Natural killer cell treated with Interleukin-12 subunit alpha and Interleukin-12 subunit beta and Interleukin-15 and Interleukin-18, amount 100 ng/mL, for 72 hours (primary cell): ENCODE measurements at regions not wholly inside any gene's neighbourhood (a gene's known extent, or its start where the extent isn't known, plus 50 kb on each side); places are given as distances from the start of the nearest gene placed in this dataset.
A peak's percentile ranks its signal among the peaks of the same experiment; 100 is the strongest.
"Not testable (repeated sequence)": the region's sequence is repeated elsewhere in the genome, so short reads cannot be mapped to it uniquely, and the experiment has no call there.

Experiments
- ATAC-seq, 2 donors: fragments of 150-1000 bp; cut with Tn5 transposase in 1 of 2; sonication (Bioruptor Pico), chemical (Tn5 transposase) in 1 of 2; 2 replicates each; pipeline ENCODE4 v1.10.0; 2021
- DNase-seq: peaks from one replicate; pipeline ENCODE4 v3.0.0; 2022; ENCODE audit warnings: low spot score
- H3K27ac Mint-ChIP-seq, 2 donors: 1 replicate in 1 of 2; 2 replicates in 1 of 2; pipeline ENCODE4 v1.8.0; 2022; ENCODE audit warnings: mixed read lengths in 2 of 2, mild to moderate bottlenecking in 1 of 2, moderate library complexity in 1 of 2
- H3K27me3 Mint-ChIP-seq, 2 donors: 1 replicate in 1 of 2; 2 replicates in 1 of 2; pipeline ENCODE4 v1.8.0; 2022; ENCODE audit warnings: mixed read lengths in 2 of 2
- H3K36me3 Mint-ChIP-seq: one replicate; pipeline ENCODE4 v1.8.0; 2022; ENCODE audit warnings: mixed read lengths
- H3K4me1 Mint-ChIP-seq, 2 donors: 1 replicate in 1 of 2; 2 replicates in 1 of 2; pipeline ENCODE4 v1.8.0; 2022; ENCODE audit warnings: low read depth in 2 of 2, mixed read lengths in 2 of 2, mild to moderate bottlenecking in 1 of 2
- H3K4me3 Mint-ChIP-seq: one replicate; pipeline ENCODE4 v1.8.0; 2022; ENCODE audit warnings: mixed read lengths
- H3K9me3 Mint-ChIP-seq: 2 replicates; pipeline ENCODE4 v1.8.0; 2022; ENCODE audit warnings: mixed read lengths

GRCh38 chr5:163692091-163692490 is 186.7 kb downstream of the MAT2B start:
- peaks cover 0 to 5% of the 10 kb centered on the region in 2 donors for H3K27me3 Mint-ChIP-seq
- DNase-seq (no peak), ATAC-seq (no peak)
- no peaks in the 10 kb centered on the region for H3K36me3 Mint-ChIP-seq
- H3K27ac Mint-ChIP-seq, result no peak overlapping the region
- H3K4me1 Mint-ChIP-seq, result peaks cover 0 to 4% of the 10 kb centered on the region in 2 donors
- no peak overlapping the region for H3K4me3 Mint-ChIP-seq
- no peaks in the 10 kb centered on the region for H3K9me3 Mint-ChIP-seq

DNA sequence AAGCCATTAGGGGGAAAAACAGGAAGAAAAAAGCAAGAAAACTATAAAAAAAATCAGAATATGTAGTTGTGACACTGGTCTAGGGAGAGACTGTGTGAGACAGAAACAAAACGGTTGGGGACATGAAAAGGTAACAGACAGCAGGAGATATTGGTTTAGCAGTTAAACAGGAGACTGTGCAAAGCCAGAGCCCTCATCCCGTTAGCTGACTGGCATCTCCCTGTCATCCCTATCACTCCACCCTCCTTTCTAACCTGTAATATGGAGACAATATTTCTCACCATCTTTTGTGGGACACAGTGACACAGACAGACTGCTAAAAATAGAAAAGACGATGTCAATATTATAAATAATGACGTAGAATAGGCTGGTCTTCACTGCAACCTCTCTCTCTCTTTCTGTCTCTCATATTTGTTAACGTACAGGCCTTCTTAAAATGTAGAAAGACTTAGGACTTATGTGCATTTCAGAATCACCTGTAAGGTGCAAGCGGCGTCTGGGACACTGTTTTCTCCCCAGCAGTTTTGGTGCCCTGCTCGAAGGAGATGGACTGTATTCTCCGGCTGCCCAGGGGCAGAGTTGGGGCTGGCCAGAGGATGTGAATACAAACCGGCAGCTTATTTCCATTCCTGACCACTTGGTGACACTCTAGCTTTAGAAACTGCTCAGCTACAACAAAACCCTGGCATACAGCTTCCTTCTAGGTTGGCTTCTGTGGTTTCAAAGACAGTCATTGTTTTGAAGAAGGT is 190.6 kb downstream of the MAT2B start:
- Mint-ChIP-seq H3K4me1 (peaks cover 0 to 4% of the 10 kb centered on the region in 2 donors), H3K27me3 (peaks cover 0 to 5% of the 10 kb centered on the region in 2 donors), H3K4me3 (no peak overlapping the region), H3K9me3 (no peaks in the 10 kb centered on the region), H3K27ac (no peak overlapping the region), H3K36me3 (no peaks in the 10 kb centered on the region)
- peak; percentile 60 to 80 for ATAC-seq
- no peak for DNase-seq

DNA sequence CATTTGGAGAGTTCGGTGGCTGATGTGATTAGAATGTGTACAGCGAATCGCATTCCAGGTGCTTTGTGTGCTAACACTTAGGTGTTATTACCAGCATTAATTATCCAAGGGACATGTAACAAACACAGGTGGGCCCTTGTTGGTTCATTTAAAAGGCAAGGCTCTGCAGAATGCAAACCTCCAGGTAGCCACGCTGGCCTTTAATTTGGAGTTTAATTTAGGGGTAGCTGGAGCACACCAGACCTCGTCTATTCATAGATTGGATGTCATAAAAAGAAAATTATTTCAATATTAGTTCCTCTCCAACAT is 191.1 kb downstream of the MAT2B start:
- no peak overlapping the region for H3K4me3 Mint-ChIP-seq
- no peaks in the 10 kb centered on the region for H3K9me3 Mint-ChIP-seq
- ATAC-seq (no peak), DNase-seq (no peak)
- H3K4me1 Mint-ChIP-seq, result peaks cover 0 to 4% of the 10 kb centered on the region in 2 donors
- no peaks in the 10 kb centered on the region for H3K36me3 Mint-ChIP-seq
- peaks cover 0 to 5% of the 10 kb centered on the region in 2 donors for H3K27me3 Mint-ChIP-seq
- no peak overlapping the region for H3K27ac Mint-ChIP-seq

- DNase-seq (no peak), ATAC-seq (no peak)
- Mint-ChIP-seq H3K36me3 (no peaks in the 10 kb centered on the region), H3K27me3 (peaks cover 0 to 7% of the 10 kb centered on the region in 2 donors), H3K4me1 (no peaks in the 10 kb centered on the region), H3K27ac (no peak overlapping the region), H3K9me3 (no peaks in the 10 kb centered on the region), H3K4me3 (no peak overlapping the region)
Measured at GRCh38 chr5:163706053-163706771, 200.8 kb downstream of the MAT2B start.

DNA sequence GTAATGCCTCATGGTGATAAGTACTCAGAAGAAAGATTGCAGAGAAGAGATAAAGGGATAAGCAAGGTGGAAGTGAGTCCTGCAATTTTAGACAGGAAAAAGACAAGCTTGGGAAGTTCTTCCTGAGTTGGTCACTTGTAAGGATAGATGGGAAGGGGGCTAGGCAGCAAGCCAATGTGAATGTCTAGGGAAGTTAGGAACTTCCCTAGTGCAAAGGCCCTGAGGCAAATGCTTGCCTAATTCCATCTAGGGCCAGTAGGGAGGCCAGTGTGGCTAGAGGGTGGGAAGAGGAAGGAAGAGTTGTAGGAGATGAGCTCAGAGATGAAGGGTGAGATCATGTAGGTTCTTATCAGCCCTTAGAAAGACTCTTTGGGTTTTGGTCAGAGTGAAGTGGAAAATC is 206.6 kb downstream of the MAT2B start:
- H3K27me3 Mint-ChIP-seq, result peaks cover 0 to 11% of the 10 kb centered on the region in 2 donors
- H3K9me3 Mint-ChIP-seq, result peaks cover 7% of the 10 kb centered on the region
- DNase-seq, result no peak
- no peaks in the 10 kb centered on the region for H3K4me1 Mint-ChIP-seq
- H3K36me3 Mint-ChIP-seq, result no peaks in the 10 kb centered on the region
- H3K4me3 Mint-ChIP-seq, result no peak overlapping the region
- no peak overlapping the region for H3K27ac Mint-ChIP-seq
- no peak for ATAC-seq

DNA sequence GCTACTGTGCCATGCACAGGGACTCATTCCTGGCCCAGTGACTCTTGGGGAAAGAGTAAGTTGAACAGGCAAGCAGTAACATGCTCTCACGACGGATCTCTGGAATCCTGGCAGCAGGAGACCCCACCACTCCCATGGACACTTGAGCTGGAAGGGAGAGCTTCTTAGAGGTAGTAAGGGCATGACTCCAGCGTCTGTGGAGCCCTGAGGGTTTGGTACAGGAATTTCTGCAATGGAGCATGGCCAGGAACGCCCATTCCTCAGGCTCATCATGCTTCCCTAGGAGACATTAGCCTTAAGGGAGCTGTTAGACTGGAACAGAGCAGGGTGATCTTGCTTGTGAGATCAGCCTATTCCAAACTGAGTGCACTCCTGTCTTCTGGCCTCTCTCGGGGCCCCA is 212.9 kb downstream of the MAT2B start:
- DNase-seq, result no peak
- Mint-ChIP-seq H3K9me3 (peaks cover 7% of the 10 kb centered on the region), H3K27ac (no peak overlapping the region), H3K4me3 (no peak overlapping the region), H3K36me3 (no peaks in the 10 kb centered on the region), H3K27me3 (peaks cover 0 to 7% of the 10 kb centered on the region in 2 donors), H3K4me1 (no peaks in the 10 kb centered on the region)
- ATAC-seq, result no peak

GRCh38 chr5:163724305-163724704 is 218.9 kb downstream of the MAT2B start:
- H3K4me3 Mint-ChIP-seq, result no peak overlapping the region
- ATAC-seq (no peak), DNase-seq (no peak)
- no peaks in the 10 kb centered on the region for H3K36me3 Mint-ChIP-seq
- peaks cover 0 to 7% of the 10 kb centered on the region in 2 donors for H3K4me1 Mint-ChIP-seq
- H3K27ac Mint-ChIP-seq, result no peak overlapping the region
- no peaks in the 10 kb centered on the region for H3K27me3 Mint-ChIP-seq
- H3K9me3 Mint-ChIP-seq, result no peaks in the 10 kb centered on the region

- Mint-ChIP-seq H3K36me3 (no peaks in the 10 kb centered on the region), H3K9me3 (no peaks in the 10 kb centered on the region), H3K27ac (no peak overlapping the region), H3K4me3 (no peak overlapping the region), H3K4me1 (peaks cover 0 to 7% of the 10 kb centered on the region in 2 donors), H3K27me3 (no peaks in the 10 kb centered on the region)
- DNase-seq, result no peak
- ATAC-seq, result no peak
Measured at GRCh38 chr5:163727028-163727427, 221.6 kb downstream of the MAT2B start.

DNA sequence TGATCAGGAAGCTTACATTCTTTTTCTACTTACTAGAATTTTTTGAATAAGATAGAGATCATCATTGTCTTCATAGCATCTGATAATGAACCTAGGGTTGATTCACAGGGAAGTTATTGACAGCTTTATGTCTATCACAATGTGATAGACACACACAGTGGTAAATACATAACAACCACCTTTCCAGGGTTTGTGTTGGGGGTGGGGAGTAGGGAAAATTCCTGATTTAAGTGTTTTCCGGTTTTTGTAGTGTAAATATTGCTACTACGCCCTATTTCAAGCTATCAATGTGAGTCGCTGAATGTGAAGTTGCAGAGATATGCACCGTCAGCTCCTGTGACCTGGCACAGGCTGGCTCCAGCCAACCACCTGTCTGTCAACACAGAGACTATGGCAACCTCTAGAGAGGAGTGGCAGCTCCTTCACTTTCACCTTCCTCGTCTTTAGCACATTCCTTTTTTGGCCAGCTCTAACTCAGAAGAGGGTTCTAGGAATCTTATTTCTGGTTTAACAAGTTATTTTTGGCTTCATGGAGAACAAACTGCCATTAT is 224.9 kb downstream of the MAT2B start:
- Mint-ChIP-seq H3K36me3 (no peaks in the 10 kb centered on the region), H3K27ac (no peak overlapping the region), H3K4me3 (no peak overlapping the region), H3K9me3 (peaks cover 8% of the 10 kb centered on the region), H3K27me3 (peaks cover 0 to 8% of the 10 kb centered on the region in 2 donors), H3K4me1 (peaks cover 0 to 7% of the 10 kb centered on the region in 2 donors)
- no peak for ATAC-seq
- no peak for DNase-seq

GRCh38 chr5:163731256-163731655 is 225.8 kb downstream of the MAT2B start:
- Mint-ChIP-seq H3K9me3 (peaks cover 8% of the 10 kb centered on the region), H3K4me1 (peaks cover 0 to 7% of the 10 kb centered on the region in 2 donors), H3K36me3 (no peaks in the 10 kb centered on the region), H3K27me3 (peaks cover 0 to 8% of the 10 kb centered on the region in 2 donors), H3K4me3 (no peak overlapping the region), H3K27ac (no peak overlapping the region)
- no peak for ATAC-seq
- DNase-seq, result no peak

DNA sequence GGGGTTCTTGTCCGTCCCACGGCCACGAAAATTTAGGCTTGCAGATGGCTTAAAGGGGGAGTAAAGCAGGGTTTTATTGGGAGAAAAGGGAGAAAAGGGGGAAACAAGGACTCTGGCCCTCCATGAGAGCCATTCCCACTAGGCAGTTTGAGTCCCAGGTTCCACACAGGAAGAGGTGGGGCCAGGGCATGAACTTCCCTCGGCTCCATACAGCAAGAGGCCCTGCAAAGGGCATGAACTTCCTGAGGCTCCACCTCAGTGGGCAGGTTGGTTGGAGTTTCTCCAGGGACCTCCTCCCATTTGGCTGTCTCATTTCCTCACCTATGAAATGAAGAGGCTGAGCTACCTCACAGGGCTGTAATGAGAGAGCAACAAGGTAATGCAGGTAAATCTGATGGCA is 229.7 kb downstream of the MAT2B start:
- H3K36me3 Mint-ChIP-seq, result no peaks in the 10 kb centered on the region
- H3K4me3 Mint-ChIP-seq, result no peak overlapping the region
- ATAC-seq, result no peak
- no peak for DNase-seq
- peaks cover 8% of the 10 kb centered on the region for H3K9me3 Mint-ChIP-seq
- no peak overlapping the region for H3K27ac Mint-ChIP-seq
- peaks cover 0 to 8% of the 10 kb centered on the region in 2 donors for H3K27me3 Mint-ChIP-seq
- H3K4me1 Mint-ChIP-seq, result no peaks in the 10 kb centered on the region

DNA sequence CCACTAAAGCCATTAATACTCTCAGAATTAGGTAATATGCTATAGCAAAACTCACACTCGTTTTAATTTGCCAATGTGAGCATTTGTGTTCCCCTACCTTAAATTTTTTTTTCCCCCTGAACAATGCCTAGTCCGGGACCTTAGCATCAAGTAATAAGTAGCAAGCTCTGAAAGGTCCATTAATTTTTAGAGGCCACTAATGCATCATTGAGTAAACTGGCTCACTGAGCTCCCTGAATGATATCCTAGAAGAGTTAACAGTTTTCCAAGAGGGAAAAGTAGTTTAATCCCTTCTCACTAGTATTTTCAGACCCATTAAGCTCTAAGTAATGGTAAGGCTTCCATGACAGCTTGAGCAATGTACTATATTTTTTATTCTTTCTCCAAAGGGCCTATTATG is 242.2 kb downstream of the MAT2B start:
- H3K27ac Mint-ChIP-seq, result no peak overlapping the region
- H3K27me3 Mint-ChIP-seq, result no peaks in the 10 kb centered on the region
- no peak for ATAC-seq

DNA sequence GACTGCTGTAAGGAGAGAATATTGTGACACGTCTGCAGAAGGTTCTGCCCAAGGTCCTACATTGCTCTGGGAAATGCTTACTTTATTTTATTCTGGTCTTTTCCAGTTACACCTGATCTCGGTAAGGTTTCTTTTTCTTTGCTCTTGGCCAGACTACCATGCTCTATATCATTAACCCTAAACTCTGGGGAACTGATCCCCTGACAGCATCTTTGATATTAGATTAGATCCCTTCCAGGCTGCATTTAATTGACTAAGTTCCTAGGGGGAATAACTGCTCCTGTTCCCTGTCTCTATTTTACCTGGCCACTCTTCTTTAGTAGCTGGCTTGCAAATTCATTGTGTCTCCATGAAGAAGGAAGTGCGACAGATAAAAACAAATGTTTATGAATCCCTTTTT is 243.5 kb downstream of the MAT2B start:
- Mint-ChIP-seq H3K27me3 (no peaks in the 10 kb centered on the region), H3K27ac (no peak overlapping the region), H3K4me3 (no peak overlapping the region), H3K4me1 (no peaks in the 10 kb centered on the region), H3K9me3 (peaks cover 6% of the 10 kb centered on the region), H3K36me3 (no peaks in the 10 kb centered on the region)
- ATAC-seq (no peak), DNase-seq (no peak)

More for the DNA sequence above, 242.2 kb downstream of the MAT2B start:
- no peak for DNase-seq
- H3K4me1 Mint-ChIP-seq, result no peaks in the 10 kb centered on the region
- H3K4me3 Mint-ChIP-seq, result no peak overlapping the region
- peaks cover 6% of the 10 kb centered on the region for H3K9me3 Mint-ChIP-seq
- H3K36me3 Mint-ChIP-seq, result peaks cover 2% of the 10 kb centered on the region

DNA sequence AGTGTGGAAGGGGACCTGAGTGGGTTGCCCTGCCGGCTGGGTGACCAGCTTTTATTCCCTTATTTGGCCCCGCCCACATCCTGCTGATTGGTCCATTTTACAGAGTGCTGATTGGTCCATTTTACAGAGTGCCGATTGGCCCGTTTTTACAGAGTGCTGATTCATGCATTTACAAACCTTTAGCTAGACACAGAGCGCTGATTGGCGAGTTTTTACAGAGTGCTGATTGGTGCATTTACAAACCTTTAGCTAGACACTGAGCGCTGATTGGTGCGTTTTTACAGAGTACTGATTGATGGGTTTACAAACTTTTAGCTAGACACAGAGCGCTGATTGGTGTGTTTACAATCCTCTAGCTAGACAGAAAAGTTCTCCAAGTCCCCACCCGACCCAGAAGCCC is 245.0 kb downstream of the MAT2B start:
- H3K4me1 Mint-ChIP-seq, H3K27me3 Mint-ChIP-seq, DNase-seq, H3K27ac Mint-ChIP-seq, H3K36me3 Mint-ChIP-seq, ATAC-seq, H3K9me3 Mint-ChIP-seq, H3K4me3 Mint-ChIP-seq: not testable (repeated sequence)
